ENCODE measurements at regions not wholly inside any gene's neighbourhood (a gene's known extent, or its start where the extent isn't known, plus 50 kb on each side); places are given as distances from the start of the nearest gene placed in this dataset.

GRCh38 chr4:130210864-130211263, 1114.9 kb downstream of the C4orf33 start (continued):
- TF ChIP-seq CREB5 (CRISPR knock-in tag; IDR thresholded peaks at IDR 0.05; ENCODE audit: low read depth) (no peak), ZC3H10 (CRISPR knock-in tag; IDR thresholded peaks at IDR 0.05) (no peak), PPARA (CRISPR knock-in tag; IDR thresholded peaks at IDR 0.05; ENCODE audit: borderline replicate concordance) (no peak), ZNF70 (CRISPR knock-in tag; IDR thresholded peaks at IDR 0.05) (no peak), ARNTL (CRISPR knock-in tag; IDR thresholded peaks at IDR 0.05; ENCODE audit: borderline replicate concordance, low read depth) (no peak), CSRNP3 (CRISPR knock-in tag; IDR thresholded peaks at IDR 0.05) (no peak), TCF4 (CRISPR knock-in tag; IDR thresholded peaks at IDR 0.05; ENCODE audit: borderline replicate concordance) (no peak)

- no peak for ATAC-seq
- TF ChIP-seq BACH2 (CRISPR knock-in tag; IDR thresholded peaks at IDR 0.05; ENCODE audit: borderline replicate concordance): no peak
- TF ChIP-seq ZNF565 (CRISPR knock-in tag; conservative IDR thresholded peaks at IDR 0.05; ENCODE audit: low read depth): no peak
- no peak for TF ChIP-seq TOX (CRISPR knock-in tag; IDR thresholded peaks at IDR 0.05; ENCODE audit: borderline replicate concordance)
- TF ChIP-seq CREB5 (CRISPR knock-in tag; IDR thresholded peaks at IDR 0.05; ENCODE audit: low read depth): no peak
- no peak for TF ChIP-seq CSDC2 (CRISPR knock-in tag; IDR thresholded peaks at IDR 0.05)
- no peak for TF ChIP-seq ESRRG (CRISPR knock-in tag; IDR thresholded peaks at IDR 0.05)
- no peak for TF ChIP-seq ZNF8 (CRISPR knock-in tag; IDR thresholded peaks at IDR 0.05)
- no peak for TF ChIP-seq ZFP3 (CRISPR knock-in tag; IDR thresholded peaks at IDR 0.05)
- no peak for TF ChIP-seq PPARA (CRISPR knock-in tag; IDR thresholded peaks at IDR 0.05; ENCODE audit: borderline replicate concordance)
- TF ChIP-seq TCF4 (CRISPR knock-in tag; IDR thresholded peaks at IDR 0.05; ENCODE audit: borderline replicate concordance): no peak
- TF ChIP-seq ZFP30 (CRISPR knock-in tag; IDR thresholded peaks at IDR 0.05): no peak
- TF ChIP-seq RARB (CRISPR knock-in tag; IDR thresholded peaks at IDR 0.05): no peak
- TF ChIP-seq ISL1 (CRISPR knock-in tag; IDR thresholded peaks at IDR 0.05): no peak
- no peak for TF ChIP-seq ZC3H10 (CRISPR knock-in tag; IDR thresholded peaks at IDR 0.05)
- TF ChIP-seq GLIS3 (CRISPR knock-in tag; IDR thresholded peaks at IDR 0.05): no peak
- TF ChIP-seq ZNF70 (CRISPR knock-in tag; IDR thresholded peaks at IDR 0.05): no peak
- no peak for TF ChIP-seq OSR1 (CRISPR knock-in tag; IDR thresholded peaks at IDR 0.05)
- TF ChIP-seq POU6F1 (CRISPR knock-in tag; IDR thresholded peaks at IDR 0.05; ENCODE audit: borderline replicate concordance, low read depth): no peak
Observed at GRCh38 chr4:130214268-130214667, 1118.3 kb downstream of the C4orf33 start.

- no peak for TF ChIP-seq ARNTL (CRISPR knock-in tag; IDR thresholded peaks at IDR 0.05; ENCODE audit: borderline replicate concordance, low read depth)
- no peak for TF ChIP-seq CREB5 (CRISPR knock-in tag; IDR thresholded peaks at IDR 0.05; ENCODE audit: low read depth)
- TF ChIP-seq PPARA (CRISPR knock-in tag; IDR thresholded peaks at IDR 0.05; ENCODE audit: borderline replicate concordance): no peak
- no peak for TF ChIP-seq ZNF8 (CRISPR knock-in tag; IDR thresholded peaks at IDR 0.05)
- no peak for TF ChIP-seq CSDC2 (CRISPR knock-in tag; IDR thresholded peaks at IDR 0.05)
- no peak for TF ChIP-seq POU6F1 (CRISPR knock-in tag; IDR thresholded peaks at IDR 0.05; ENCODE audit: borderline replicate concordance, low read depth)
- no peak for TF ChIP-seq GLIS3 (CRISPR knock-in tag; IDR thresholded peaks at IDR 0.05)
- no peak for TF ChIP-seq ZFP30 (CRISPR knock-in tag; IDR thresholded peaks at IDR 0.05)
- TF ChIP-seq ZNF70 (CRISPR knock-in tag; IDR thresholded peaks at IDR 0.05): no peak
- TF ChIP-seq OSR1 (CRISPR knock-in tag; IDR thresholded peaks at IDR 0.05): no peak
- no peak for TF ChIP-seq ZNF565 (CRISPR knock-in tag; conservative IDR thresholded peaks at IDR 0.05; ENCODE audit: low read depth)
- TF ChIP-seq BACH2 (CRISPR knock-in tag; IDR thresholded peaks at IDR 0.05; ENCODE audit: borderline replicate concordance): no peak
- peak; percentile 50; the same call in 2 of the 3 replicates for ATAC-seq
Observed at GRCh38 chr4:130233377-130234047, 1137.6 kb downstream of the C4orf33 start.
